T-helper 17 cell (primary cell): ENCODE measurements at regions not wholly inside any gene's neighbourhood (a gene's known extent, or its start where the extent isn't known, plus 50 kb on each side); places are given as distances from the start of the nearest gene placed in this dataset.

ENCODE experiments used
- ATAC-seq: fragments of 150-1000 bp; cut with Tn5 transposase; 2 replicates; pipeline ENCODE4 v1.10.0; 2021; ENCODE audit warnings: mild to moderate bottlenecking, moderate library complexity
- DNase-seq, 3 donors: peaks; one replicate each; pipeline versions ENCODE4 v3.0.0 to v3.0.0-alpha.2; 2020 to 2021
- H3K9me3 ChIP-seq: one replicate; pipeline ENCODE4 v1.7.0; 2013; ENCODE audit warnings: low read length, mild to moderate bottlenecking; ENCODE audit not compliant: control insufficient read depth, poor library complexity, severe bottlenecking
- H3K27ac Mint-ChIP-seq: one replicate; pipeline ENCODE4 v1.8.0; 2022; ENCODE audit warnings: mild to moderate bottlenecking, moderate library complexity, mixed read lengths
- H3K27me3 Mint-ChIP-seq: one replicate; pipeline ENCODE4 v1.8.0; 2022; ENCODE audit warnings: mixed read lengths
- H3K36me3 Mint-ChIP-seq: one replicate; pipeline ENCODE4 v1.8.0; 2022; ENCODE audit warnings: low read depth, mixed read lengths
- H3K4me1 Mint-ChIP-seq: one replicate; pipeline ENCODE4 v1.8.0; 2022; ENCODE audit warnings: mild to moderate bottlenecking, mixed read lengths
- H3K4me3 Mint-ChIP-seq: one replicate; pipeline ENCODE4 v1.8.0; 2022; ENCODE audit warnings: mild to moderate bottlenecking, moderate library complexity, mixed read lengths

DNA sequence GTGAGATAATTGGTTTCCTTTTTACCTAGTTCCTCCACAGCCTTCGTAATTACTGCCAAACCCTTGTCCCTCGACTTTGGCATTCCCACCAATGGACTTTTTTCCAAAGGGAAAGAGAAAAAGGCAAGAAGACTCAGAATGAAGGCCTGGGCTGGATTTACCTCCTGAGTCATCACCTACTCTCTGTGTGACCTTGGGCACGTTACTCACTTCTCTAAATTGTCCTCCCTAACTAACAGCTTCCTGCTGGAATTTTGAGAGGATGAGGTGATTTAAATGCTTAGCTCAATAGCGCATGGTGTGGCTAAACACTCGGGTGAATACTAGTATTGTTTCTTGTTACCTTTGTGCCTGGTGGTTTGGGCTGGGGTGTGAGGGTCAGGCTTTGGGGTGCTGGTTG is 146.6 kb downstream of the DHX35 start:
- Mint-ChIP-seq H3K27me3 (peaks cover 63% of the 10 kb centered on the region), H3K4me1 (peaks cover 7% of the 10 kb centered on the region)

DNA sequence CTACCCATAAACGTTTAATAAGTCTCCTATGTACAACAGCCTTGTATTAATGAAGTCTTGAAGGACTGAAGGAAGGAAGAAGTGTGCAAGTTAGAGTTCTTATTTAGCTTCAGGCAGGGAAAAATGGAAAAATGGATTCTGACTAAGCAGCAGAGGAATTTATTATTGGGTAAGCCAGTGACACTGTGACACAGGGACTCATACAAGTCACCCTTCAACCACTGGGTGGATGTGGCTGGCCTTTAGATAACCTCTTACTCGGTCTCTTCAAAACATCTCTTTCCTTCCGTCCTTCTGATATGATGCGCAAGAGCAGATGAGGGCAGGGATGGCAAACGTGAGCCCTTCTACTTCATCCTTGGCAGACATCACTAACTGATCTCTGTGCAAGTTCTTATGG is 145.6 kb downstream of the DHX35 start:
- Mint-ChIP-seq H3K4me1 (peaks cover 7% of the 10 kb centered on the region), H3K27ac (no peak overlapping the region), H3K4me3 (no peak overlapping the region), H3K27me3 (peaks cover 54% of the 10 kb centered on the region), H3K36me3 (peaks cover 10% of the 10 kb centered on the region)
- DNase-seq (no peak), ATAC-seq (no peak)
- no peaks in the 10 kb centered on the region for H3K9me3 ChIP-seq

More for the DNA sequence above, 146.6 kb downstream of the DHX35 start:
- H3K4me3 Mint-ChIP-seq, result no peak overlapping the region
- DNase-seq (no peak), ATAC-seq (no peak)
- H3K27ac Mint-ChIP-seq, result no peak overlapping the region
- H3K9me3 ChIP-seq, result no peaks in the 10 kb centered on the region
- H3K36me3 Mint-ChIP-seq, result peaks cover 8% of the 10 kb centered on the region

DNA sequence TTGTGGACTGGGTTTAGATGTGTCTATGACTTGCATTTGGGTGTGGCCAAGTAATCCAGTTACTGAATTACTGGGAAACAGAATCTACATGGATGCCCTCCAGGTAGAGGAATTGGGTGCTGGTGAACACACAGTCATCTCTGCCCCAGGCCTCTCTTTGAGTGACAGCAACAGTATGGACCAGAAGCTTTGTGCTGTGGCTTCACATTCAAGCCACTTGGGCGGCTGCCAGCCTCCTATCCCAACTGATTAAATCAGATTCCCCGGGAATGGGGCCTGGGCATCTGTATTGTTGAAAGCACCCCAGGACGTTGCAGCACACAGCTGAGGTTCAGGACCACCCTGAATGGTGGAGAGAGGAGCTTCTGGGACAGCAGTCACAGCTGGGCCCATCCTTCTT is 144.6 kb downstream of the DHX35 start:
- H3K9me3 ChIP-seq, result no peaks in the 10 kb centered on the region
- DNase-seq (no peak), ATAC-seq (no peak)
- Mint-ChIP-seq H3K4me3 (no peak overlapping the region), H3K27me3 (peaks cover 51% of the 10 kb centered on the region), H3K27ac (no peak overlapping the region), H3K36me3 (peaks cover 8% of the 10 kb centered on the region), H3K4me1 (peaks cover 3% of the 10 kb centered on the region)

DNA sequence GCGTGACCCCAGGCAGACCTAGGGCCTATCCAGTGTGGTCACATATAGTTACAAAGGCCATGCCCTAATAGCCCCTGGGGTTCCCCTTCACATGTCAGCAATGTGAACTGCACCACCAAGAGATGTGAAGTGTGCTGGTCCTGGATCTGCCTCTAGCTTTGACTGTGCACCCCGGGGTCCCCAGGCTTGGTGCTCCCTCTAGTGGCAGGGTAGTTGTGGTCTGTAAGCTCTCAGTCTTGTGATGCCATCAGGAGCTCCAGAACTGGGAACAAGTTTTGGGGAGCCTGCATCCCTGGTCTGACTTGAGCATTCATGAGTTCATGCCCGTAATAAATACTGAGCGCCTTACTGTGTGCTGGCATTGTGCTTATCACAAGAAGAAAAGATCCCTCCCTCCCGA is 143.4 kb downstream of the DHX35 start:
- DNase-seq, result no peak
- ATAC-seq, result no peak
- Mint-ChIP-seq H3K27ac (no peak overlapping the region), H3K27me3 (peaks cover 52% of the 10 kb centered on the region), H3K4me3 (no peak overlapping the region), H3K36me3 (peaks cover 8% of the 10 kb centered on the region), H3K4me1 (peaks cover 3% of the 10 kb centered on the region)
- no peaks in the 10 kb centered on the region for H3K9me3 ChIP-seq

DNA sequence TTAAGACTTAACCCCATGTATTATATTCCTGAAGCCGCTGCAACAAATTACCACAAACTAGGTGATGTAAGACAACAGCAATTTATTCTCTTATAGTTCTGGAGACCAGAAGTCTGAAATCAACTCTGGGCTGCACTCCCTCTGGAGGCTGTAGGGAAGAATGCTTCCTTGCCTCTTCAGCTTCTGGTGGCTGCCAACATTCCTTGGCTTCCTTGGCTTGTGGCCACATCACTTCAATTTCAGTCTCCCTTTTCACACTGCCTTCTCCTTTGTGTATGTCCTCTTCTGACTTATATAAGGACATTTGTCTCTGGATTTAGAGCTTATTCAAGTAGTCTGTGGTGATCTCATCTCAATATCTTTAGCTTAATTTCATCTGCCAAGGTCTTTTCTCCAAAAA is 141.6 kb downstream of the DHX35 start:
- Mint-ChIP-seq H3K36me3 (peaks cover 5% of the 10 kb centered on the region), H3K4me3 (no peak overlapping the region), H3K27ac (no peak overlapping the region), H3K27me3 (peaks cover 63% of the 10 kb centered on the region), H3K4me1 (no peaks in the 10 kb centered on the region)
- ATAC-seq, result no peak
- DNase-seq, result no peak
- no peaks in the 10 kb centered on the region for H3K9me3 ChIP-seq

DNA sequence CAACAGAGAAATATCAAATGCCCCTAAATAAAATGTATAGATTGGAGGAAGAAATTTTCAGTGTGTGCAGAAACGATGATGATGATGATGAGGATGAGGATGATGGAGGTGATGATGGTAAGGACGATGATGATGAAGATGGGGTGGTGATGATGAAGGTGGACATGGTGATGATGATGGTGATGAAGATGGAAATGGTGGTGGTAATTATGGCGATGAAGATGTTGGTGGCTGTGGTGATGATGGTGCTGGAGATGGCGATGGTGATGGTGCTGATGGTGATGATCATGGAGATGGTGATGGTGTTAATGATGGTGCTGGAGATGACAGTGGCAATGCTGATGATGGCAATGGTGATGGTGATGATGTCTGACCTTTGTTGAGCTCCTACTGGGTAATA is 141.2 kb downstream of the DHX35 start:
- Mint-ChIP-seq H3K36me3 (peaks cover 5% of the 10 kb centered on the region), H3K4me3 (no peak overlapping the region), H3K27ac (no peak overlapping the region), H3K27me3 (peaks cover 64% of the 10 kb centered on the region), H3K4me1 (no peaks in the 10 kb centered on the region)
- no peak for ATAC-seq
- H3K9me3 ChIP-seq, result no peaks in the 10 kb centered on the region
- no peak for DNase-seq

DNA sequence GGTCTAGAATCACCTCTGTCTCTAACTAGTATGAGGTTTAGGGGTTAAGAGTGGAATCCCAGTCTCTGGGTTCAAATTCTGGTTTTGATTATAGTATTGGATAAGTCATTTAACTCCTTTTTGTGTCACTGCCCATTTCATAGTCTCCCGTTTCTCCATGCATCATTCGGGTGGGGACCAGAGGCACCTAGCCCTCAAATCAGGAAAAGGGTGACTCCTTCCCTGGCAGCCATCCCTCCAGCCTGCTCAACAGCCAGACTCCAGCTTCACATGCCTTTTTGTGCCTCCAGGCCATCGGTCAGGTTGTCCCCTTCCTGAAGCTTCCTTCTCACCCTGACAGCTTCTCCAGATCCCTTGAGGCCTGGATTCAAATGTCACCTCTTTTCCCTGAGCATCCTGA is 139.8 kb downstream of the DHX35 start:
- H3K4me1 Mint-ChIP-seq, result no peaks in the 10 kb centered on the region
- peaks cover 2% of the 10 kb centered on the region for H3K36me3 Mint-ChIP-seq
- no peaks in the 10 kb centered on the region for H3K9me3 ChIP-seq
- DNase-seq (no peak), ATAC-seq (no peak)
- no peak overlapping the region for H3K27ac Mint-ChIP-seq
- peaks cover 60% of the 10 kb centered on the region for H3K27me3 Mint-ChIP-seq
- H3K4me3 Mint-ChIP-seq, result no peak overlapping the region

DNA sequence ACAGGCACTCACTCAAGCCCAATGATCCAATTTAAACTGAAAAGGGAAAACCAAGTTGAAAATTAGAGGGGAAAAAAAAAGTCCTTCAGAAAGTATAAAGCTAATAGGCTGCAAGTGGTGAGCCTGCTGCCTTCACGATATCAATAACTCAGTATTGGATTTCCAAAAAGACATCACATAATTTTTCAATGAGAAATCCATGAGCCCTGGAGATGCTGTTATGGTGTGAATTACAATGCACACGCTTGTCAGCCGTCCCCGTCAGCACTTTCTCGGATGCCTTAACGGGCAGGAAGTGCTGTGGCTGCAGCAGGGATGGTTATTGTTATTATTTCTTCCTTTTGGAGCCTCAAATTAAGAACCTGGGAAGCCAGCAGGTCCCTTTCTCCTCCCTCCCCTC is 138.5 kb downstream of the DHX35 start:
- Mint-ChIP-seq H3K4me1 (no peaks in the 10 kb centered on the region), H3K27ac (no peak overlapping the region), H3K4me3 (no peak overlapping the region), H3K36me3 (peaks cover 4% of the 10 kb centered on the region), H3K27me3 (peaks cover 56% of the 10 kb centered on the region)
- DNase-seq (no peak), ATAC-seq (no peak)
- no peaks in the 10 kb centered on the region for H3K9me3 ChIP-seq

DNA sequence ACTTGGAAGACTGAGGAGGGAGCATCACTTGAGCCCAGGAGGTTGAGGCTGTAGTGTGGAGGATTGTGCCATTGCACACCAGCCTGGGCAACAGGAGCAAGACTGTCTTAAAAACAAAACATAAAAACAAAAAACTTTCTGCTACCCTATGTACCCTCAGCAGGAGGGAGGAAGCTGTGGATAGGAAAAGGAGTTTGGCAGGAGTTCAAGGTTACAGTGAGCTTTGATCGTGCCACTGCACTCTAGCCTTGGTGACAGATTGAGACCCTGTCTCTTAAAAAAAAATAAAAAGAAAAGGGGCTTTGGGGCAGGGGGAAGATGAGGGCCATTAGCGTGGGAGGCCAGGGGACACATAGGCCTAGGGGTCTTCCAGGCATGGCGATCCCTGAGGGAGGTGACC is 135.7 kb downstream of the DHX35 start:
- Mint-ChIP-seq H3K4me3 (no peak overlapping the region), H3K4me1 (no peaks in the 10 kb centered on the region), H3K36me3 (peaks cover 2% of the 10 kb centered on the region), H3K27me3 (peaks cover 60% of the 10 kb centered on the region), H3K27ac (no peak overlapping the region)
- no peaks in the 10 kb centered on the region for H3K9me3 ChIP-seq
- no peak for ATAC-seq
- no peak for DNase-seq

DNA sequence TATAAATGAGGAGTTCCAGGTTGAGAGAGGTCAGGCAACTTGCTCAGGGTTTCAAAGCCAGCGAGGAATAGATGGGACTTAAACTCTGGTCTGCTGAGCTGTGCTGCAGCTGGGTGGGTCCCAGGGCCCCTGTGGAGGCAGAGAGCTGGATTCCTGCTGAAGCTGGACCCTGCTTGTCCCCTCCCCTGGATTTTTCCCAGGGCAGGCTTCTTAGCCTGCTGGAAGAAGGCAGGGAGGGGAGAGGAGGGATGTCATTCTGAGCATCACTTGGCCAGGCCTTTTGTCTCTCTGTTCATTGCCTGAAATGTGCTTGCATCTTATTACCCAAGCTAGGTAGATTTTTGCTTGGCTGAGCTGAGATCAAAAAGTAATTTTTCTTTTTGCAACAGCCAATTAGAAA is 133.7 kb downstream of the DHX35 start:
- Mint-ChIP-seq H3K36me3 (peaks cover 4% of the 10 kb centered on the region), H3K27me3 (peaks cover 61% of the 10 kb centered on the region), H3K4me3 (no peak overlapping the region), H3K27ac (no peak overlapping the region), H3K4me1 (no peaks in the 10 kb centered on the region)
- DNase-seq (no peak), ATAC-seq (no peak)
- H3K9me3 ChIP-seq, result no peaks in the 10 kb centered on the region

DNA sequence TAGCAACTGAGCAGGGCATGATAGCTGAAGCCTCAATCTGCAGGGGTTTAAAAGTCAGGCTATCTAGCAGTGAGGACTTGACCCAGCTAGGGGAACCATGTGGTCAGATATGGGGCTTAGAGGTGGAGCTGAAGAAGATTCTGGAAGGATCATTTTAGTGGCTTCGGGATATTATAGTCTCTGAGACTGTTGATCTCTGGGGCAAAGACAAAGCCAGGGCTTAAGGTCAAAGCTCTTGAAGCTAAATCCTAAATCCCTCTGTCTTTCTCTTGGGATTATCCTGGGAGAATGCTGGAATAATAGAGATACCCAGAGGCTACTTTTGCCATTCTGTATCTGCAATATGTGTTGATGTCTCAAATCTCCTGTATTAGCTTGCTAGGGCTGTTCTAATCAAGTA is 132.2 kb downstream of the DHX35 start:
- peaks cover 46% of the 10 kb centered on the region for H3K27me3 Mint-ChIP-seq
- H3K27ac Mint-ChIP-seq, result no peak overlapping the region
- H3K4me1 Mint-ChIP-seq, result peaks cover 5% of the 10 kb centered on the region
- H3K4me3 Mint-ChIP-seq, result no peak overlapping the region
- no peaks in the 10 kb centered on the region for H3K9me3 ChIP-seq
- ATAC-seq (no peak), DNase-seq (no peak)
- H3K36me3 Mint-ChIP-seq, result peaks cover 4% of the 10 kb centered on the region

DNA sequence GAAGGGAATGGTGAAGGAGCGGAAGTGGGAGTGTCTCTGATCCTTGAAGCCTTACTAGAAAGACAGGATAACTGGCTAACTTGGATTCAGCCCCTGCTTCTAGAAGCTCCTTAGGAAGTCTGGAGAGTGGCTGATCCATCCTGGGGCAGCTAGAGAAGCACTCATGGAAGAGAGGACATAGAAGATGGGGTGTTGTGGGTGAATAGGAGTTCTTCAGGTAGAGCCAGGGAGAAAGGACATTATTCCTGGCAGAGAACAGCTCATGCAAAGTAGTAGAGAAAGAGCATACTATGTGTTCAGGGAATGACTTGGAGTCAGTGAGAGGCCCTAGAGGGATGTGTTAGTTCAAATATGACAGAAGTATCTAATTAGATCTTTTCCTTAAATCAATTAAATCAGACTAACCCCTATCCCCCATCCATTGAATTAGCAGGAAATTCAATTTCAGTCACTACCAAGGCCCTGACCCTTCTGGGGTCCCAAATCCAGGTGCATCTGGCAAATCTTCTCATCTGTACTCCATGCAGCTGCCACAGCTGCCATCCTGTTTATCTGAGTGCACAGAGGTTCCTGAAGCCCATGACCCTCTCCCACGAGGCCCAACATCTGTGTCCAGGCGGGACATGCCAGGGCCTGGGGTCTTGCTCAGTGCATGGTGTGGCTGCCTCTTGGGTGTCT is 130.7 kb downstream of the DHX35 start:
- H3K36me3 Mint-ChIP-seq, result peaks cover 4% of the 10 kb centered on the region
- H3K9me3 ChIP-seq, result no peaks in the 10 kb centered on the region
- DNase-seq (no peak), ATAC-seq (no peak)
- no peak overlapping the region for H3K4me3 Mint-ChIP-seq
- peaks cover 5% of the 10 kb centered on the region for H3K4me1 Mint-ChIP-seq
- no peak overlapping the region for H3K27ac Mint-ChIP-seq
- H3K27me3 Mint-ChIP-seq, result peaks cover 40% of the 10 kb centered on the region

DNA sequence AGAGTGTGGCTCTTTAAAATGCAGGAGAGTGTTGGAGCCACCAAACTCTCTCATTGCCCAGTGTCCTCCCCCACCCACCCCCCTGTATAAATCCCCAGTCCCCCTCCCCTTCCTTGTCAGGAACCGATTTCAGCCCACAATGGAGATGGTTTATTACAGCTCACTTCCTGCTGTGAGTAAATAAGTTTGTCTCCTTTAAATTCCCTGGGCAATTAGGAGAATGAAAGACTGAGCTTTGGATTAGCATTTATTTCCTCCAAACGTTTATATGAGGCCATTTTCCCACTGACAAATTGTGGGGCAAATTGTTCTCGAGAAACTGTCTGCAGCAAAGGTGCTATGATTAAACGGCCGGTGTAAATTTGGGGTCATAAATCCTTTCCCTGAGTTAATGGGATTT is 128.8 kb downstream of the DHX35 start:
- DNase-seq (no peak), ATAC-seq (no peak)
- peaks cover 33% of the 10 kb centered on the region for H3K27me3 Mint-ChIP-seq
- H3K27ac Mint-ChIP-seq, result no peak overlapping the region
- no peaks in the 10 kb centered on the region for H3K9me3 ChIP-seq
- H3K4me1 Mint-ChIP-seq, result peaks cover 5% of the 10 kb centered on the region
- H3K4me3 Mint-ChIP-seq, result no peak overlapping the region
- H3K36me3 Mint-ChIP-seq, result peaks cover 3% of the 10 kb centered on the region

DNA sequence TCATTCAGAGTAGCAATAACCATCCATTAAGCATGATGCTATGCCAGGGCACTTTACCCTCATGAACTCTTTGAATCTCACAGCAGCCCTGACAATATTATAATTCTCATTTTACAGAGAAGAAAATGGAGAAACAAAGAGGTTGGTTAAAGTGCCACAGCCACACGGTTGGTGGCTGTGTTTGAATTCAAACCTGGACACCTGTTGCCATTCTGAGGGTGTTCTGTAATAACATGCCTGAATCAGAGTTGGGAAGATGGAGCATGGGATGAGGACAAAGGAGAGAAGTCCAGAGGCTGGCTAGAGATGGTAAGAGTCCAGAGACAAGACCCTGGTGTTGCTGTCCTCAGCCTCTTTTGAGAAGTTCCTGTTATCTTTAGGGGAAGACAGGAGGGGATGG is 127.7 kb downstream of the DHX35 start:
- H3K27me3 Mint-ChIP-seq, result peaks cover 41% of the 10 kb centered on the region
- H3K36me3 Mint-ChIP-seq, result peaks cover 4% of the 10 kb centered on the region
- H3K4me3 Mint-ChIP-seq, result no peak overlapping the region
- H3K27ac Mint-ChIP-seq, result no peak overlapping the region
- H3K9me3 ChIP-seq, result no peaks in the 10 kb centered on the region
- DNase-seq (no peak), ATAC-seq (no peak)
- H3K4me1 Mint-ChIP-seq, result peaks cover 5% of the 10 kb centered on the region
